H1 (cell line): ENCODE measurements at regions not wholly inside any gene's neighbourhood (a gene's known extent, or its start where the extent isn't known, plus 50 kb on each side); places are given as distances from the start of the nearest gene placed in this dataset.

Experiments used
- CTBP2 ChIP-seq: IDR thresholded peaks from 2 replicates; pipeline ENCODE4 v1.7.0; 2011; ENCODE audit warnings: borderline replicate concordance, mild to moderate bottlenecking, moderate library complexity, mixed read lengths, low read length; ENCODE audit not compliant: insufficient read depth, insufficient read length
- CTCF ChIP-seq, 3 experiments: IDR thresholded peaks; 1 replicate in 2 of 3; 2 replicates in 1 of 3; pipeline versions ENCODE4 v1.5.1 to v1.6.1; 2011; ENCODE audit warnings: low read length in 3 of 3, mild to moderate bottlenecking in 3 of 3, inconsistent platforms in 2 of 3, low read depth in 1 of 3, moderate library complexity in 1 of 3; ENCODE audit not compliant: insufficient read depth in 1 of 3; ENCODE audit errors: control extremely low read depth in 1 of 3
- POLR2A ChIP-seq, 2 experiments: IDR thresholded peaks; 1 replicate in 1 of 2; 2 replicates in 1 of 2; pipeline ENCODE4 v1.6.1; 2011; ENCODE audit warnings: low read depth in 2 of 2, low read length in 2 of 2, mild to moderate bottlenecking in 2 of 2; ENCODE audit errors: control extremely low read depth in 1 of 2

GRCh38 chr6:22956029-22956681, 386.8 kb downstream of the HDGFL1 start:
- TF ChIP-seq POLR2A (IDR thresholded peaks at IDR 0.05; ENCODE audit: control extremely low read depth in 1 of 2, low read depth in 2 of 2, low read length in 2 of 2) (no peak), CTCF (IDR thresholded peaks at IDR 0.05; ENCODE audit: control extremely low read depth in 1 of 3, insufficient read depth in 1 of 3, low read depth in 1 of 3, low read length in 3 of 3) (no peak), CTBP2 (no peak)
